CD4-positive, alpha-beta T cell (primary cell): ENCODE measurements at regions not wholly inside any gene's neighbourhood (a gene's known extent, or its start where the extent isn't known, plus 50 kb on each side); places are given as distances from the start of the nearest gene placed in this dataset.

ENCODE experiments used
- ATAC-seq: fragments of 200-7000 bp; cut with Tn5 transposase; one replicate; pipeline ENCODE4 v1.10.0; 2022; ENCODE audit warnings: mild to moderate bottlenecking; ENCODE audit not compliant: poor library complexity
- CTCF ChIA-PET: fragments of 350-600 bp; sonication (Branson Sonifier 250); formaldehyde crosslinking; loops from one replicate; lab custom pipeline; 2021; ENCODE audit warnings: antibody characterized with exemption, inconsistent platforms; lab: Charles Lee
- POLR2A ChIA-PET: fragments of 350-600 bp; sonication (Branson Sonifier 250); formaldehyde crosslinking; loops from one replicate; lab custom pipeline; 2021; ENCODE audit warnings: antibody characterized with exemption, inconsistent platforms; lab: Charles Lee
- DNase-seq, 14 experiments: peaks; one replicate each; pipeline ENCODE4 v3.0.0-alpha.2; 2013 to 2020; ENCODE audit warnings: mixed read lengths in 2 of 14
- H3K27ac ChIP-seq, 2 donors: one replicate each; pipeline versions ENCODE4 v1.5.1 to v1.7.0; 2013; ENCODE audit warnings: low read length in 2 of 2, low read depth in 1 of 2, mild to moderate bottlenecking in 1 of 2
- H3K27me3 ChIP-seq, 2 experiments: 1 replicate in 1 of 2; 2 replicates in 1 of 2; pipeline versions ENCODE4 v1.6.1 to v1.7.0; 2013; ENCODE audit warnings: low read length in 2 of 2, control low read depth in 1 of 2, mild to moderate bottlenecking in 1 of 2, moderate library complexity in 1 of 2; ENCODE audit not compliant: insufficient read depth in 2 of 2, control insufficient read depth in 1 of 2
- H3K36me3 ChIP-seq: one replicate; pipeline ENCODE4 v1.6.1; 2013; ENCODE audit warnings: low read length, control low read depth; ENCODE audit not compliant: insufficient read depth
- H3K4me1 ChIP-seq: one replicate; pipeline ENCODE4 v1.6.1; 2013; ENCODE audit warnings: low read length, control low read depth; ENCODE audit not compliant: insufficient read depth
- H3K4me3 ChIP-seq: one replicate; pipeline ENCODE4 v1.5.1; 2013; ENCODE audit warnings: mild to moderate bottlenecking, low read length, moderate library complexity
- H3K9me3 ChIP-seq, 2 experiments: 1 replicate in 1 of 2; 2 replicates in 1 of 2; pipeline versions ENCODE4 v1.6.1 to v1.7.0; 2013; ENCODE audit warnings: low read length in 2 of 2, mild to moderate bottlenecking in 2 of 2, control low read depth in 1 of 2, moderate library complexity in 1 of 2; ENCODE audit not compliant: control insufficient read depth in 1 of 2, insufficient read depth in 1 of 2
- H3K27ac Mint-ChIP-seq: one replicate; pipeline ENCODE4 v1.8.0; 2020; ENCODE audit warnings: mixed read lengths
- H3K27me3 Mint-ChIP-seq: one replicate; pipeline ENCODE4 v1.8.0; 2021; ENCODE audit warnings: mixed read lengths
- H3K36me3 Mint-ChIP-seq: one replicate; pipeline ENCODE4 v1.8.0; 2021; ENCODE audit warnings: low read depth, mixed read lengths
- H3K4me1 Mint-ChIP-seq: one replicate; pipeline ENCODE4 v1.8.0; 2021; ENCODE audit warnings: low read depth, mixed read lengths
- H3K4me3 Mint-ChIP-seq: one replicate; pipeline ENCODE4 v1.8.0; 2020; ENCODE audit warnings: mild to moderate bottlenecking, mixed read lengths
- H3K9me3 Mint-ChIP-seq: one replicate; pipeline ENCODE4 v1.8.0; 2020; ENCODE audit warnings: mixed read lengths
- CTCF ChIP-seq: fragments of 200-600 bp; IDR thresholded peaks from one replicate; pipeline ENCODE4 v1.8.0; 2022; ENCODE audit warnings: antibody characterized with exemption, mild to moderate bottlenecking
- intact Hi-C, 2 experiments: fragments of 100-400 bp; cut with DNase I in 1 of 2; cut with micrococcal nuclease in 1 of 2; formaldehyde crosslinking; loops; one replicate each; pipeline versions ENCODE4 v1.15.1 to v1.9.0; 2023 to 2025; cut with DNase I, micrococcal nuclease

- Histone ChIP-seq H3K27ac (no peak overlapping the region), H3K4me1 (no peaks in the 10 kb centered on the region), H3K9me3 (no peaks in the 10 kb centered on the region), H3K27me3 (no peaks in the 10 kb centered on the region), H3K4me3 (no peak overlapping the region), H3K36me3 (no peaks in the 10 kb centered on the region)
- TF ChIP-seq CTCF = no peak
- no peaks in the 10 kb centered on the region for H3K4me1 Mint-ChIP-seq
- DNase-seq (no peak), ATAC-seq (no peak)
- H3K36me3 Mint-ChIP-seq = no peaks in the 10 kb centered on the region
- no peaks in the 10 kb centered on the region for H3K9me3 Mint-ChIP-seq
- no peak overlapping the region for H3K4me3 Mint-ChIP-seq
- H3K27ac Mint-ChIP-seq = no peak overlapping the region
- intact Hi-C loops = no loop called here
- ChIA-PET CTCF (no interaction called here), POLR2A (no interaction called here)
- peaks cover 51% of the 10 kb centered on the region for H3K27me3 Mint-ChIP-seq
These were observed 138.3 kb downstream of the FAM124B start for GRCh38 chr2:224263571-224264043.

GRCh38 chr2:224261326-224261725 is 140.6 kb downstream of the FAM124B start:
- ChIA-PET CTCF (no interaction called here), POLR2A (no interaction called here)
- no peak for TF ChIP-seq CTCF
- Mint-ChIP-seq H3K27ac (no peak overlapping the region), H3K4me3 (no peak overlapping the region), H3K4me1 (no peaks in the 10 kb centered on the region), H3K36me3 (no peaks in the 10 kb centered on the region), H3K27me3 (peaks cover 45% of the 10 kb centered on the region), H3K9me3 (no peaks in the 10 kb centered on the region)
- Histone ChIP-seq H3K27ac (no peak overlapping the region), H3K9me3 (no peaks in the 10 kb centered on the region), H3K4me3 (no peak overlapping the region), H3K4me1 (no peaks in the 10 kb centered on the region), H3K27me3 (peaks cover 0 to 2% of the 10 kb centered on the region in 2 experiments), H3K36me3 (no peaks in the 10 kb centered on the region)
- ATAC-seq (no peak), DNase-seq (no peak)
- intact Hi-C loops = no loop called here

DNA sequence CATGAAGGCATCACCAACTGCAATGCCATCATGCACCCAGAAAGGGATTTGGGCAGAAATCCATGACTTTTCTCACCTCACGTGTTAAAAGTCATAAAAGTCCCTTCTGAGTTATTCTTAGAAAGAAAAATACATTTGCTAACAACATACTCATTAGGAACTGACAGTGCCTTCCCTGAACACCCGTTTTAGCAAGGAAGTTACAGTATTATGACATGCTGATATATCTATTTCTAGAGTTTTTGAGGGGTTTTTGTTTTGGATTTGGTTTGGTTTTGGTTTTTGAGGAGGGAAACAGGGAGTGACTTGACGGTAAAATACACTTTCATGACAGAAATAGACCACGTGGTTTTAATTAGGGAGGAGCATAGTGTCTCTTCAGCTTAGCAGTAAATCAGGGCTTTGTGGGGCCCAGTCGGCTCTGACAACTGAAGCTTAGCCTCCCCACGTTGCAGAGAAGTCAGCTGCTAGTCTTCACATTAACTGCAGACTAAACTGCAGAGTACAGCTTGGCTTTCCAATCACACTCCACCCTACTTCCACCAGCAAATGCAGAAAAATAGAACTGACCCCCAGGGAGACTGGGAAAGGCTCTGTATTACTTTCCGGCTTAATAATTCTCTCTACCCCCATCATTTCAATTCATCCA is 141.4 kb downstream of the FAM124B start:
- intact Hi-C loops = no loop called here
- no peak overlapping the region for H3K4me3 Mint-ChIP-seq
- no peak for TF ChIP-seq CTCF

More for the DNA sequence above, 141.4 kb downstream of the FAM124B start:
- Mint-ChIP-seq H3K27me3 (peaks cover 38% of the 10 kb centered on the region), H3K36me3 (no peaks in the 10 kb centered on the region), H3K27ac (no peak overlapping the region), H3K9me3 (no peaks in the 10 kb centered on the region), H3K4me1 (no peaks in the 10 kb centered on the region)
- H3K36me3 ChIP-seq = no peaks in the 10 kb centered on the region
- DNase-seq (no peak), ATAC-seq (no peak)
- ChIA-PET POLR2A (no interaction called here), CTCF (no interaction called here)
- H3K4me1 ChIP-seq = no peaks in the 10 kb centered on the region
- H3K4me3 ChIP-seq = no peak overlapping the region
- peaks cover 0 to 2% of the 10 kb centered on the region in 2 experiments for H3K27me3 ChIP-seq
- H3K27ac ChIP-seq = no peak overlapping the region
- H3K9me3 ChIP-seq = no peaks in the 10 kb centered on the region
